HEK293 (cell line): ENCODE measurements at regions not wholly inside any gene's neighbourhood (a gene's known extent, or its start where the extent isn't known, plus 50 kb on each side); places are given as distances from the start of the nearest gene placed in this dataset.

Experiments used
- CTCF ChIP-seq: fragments of 450-650 bp; formaldehyde crosslinking; IDR thresholded peaks from 2 replicates; pipeline ENCODE4 v1.5.1; 2016; ENCODE audit warnings: missing biosample characterization, missing genetic modification characterization
- ZNF449 ChIP-seq: fragments of 450-650 bp; formaldehyde crosslinking; IDR thresholded peaks from 2 replicates; pipeline ENCODE4 v1.5.1; 2017; ENCODE audit warnings: missing biosample characterization, mild to moderate bottlenecking, missing genetic modification characterization, moderate library complexity
- ZNF513 ChIP-seq: fragments of 450-650 bp; IDR thresholded peaks from 2 replicates; pipeline ENCODE4 v1.5.1; 2018; ENCODE audit warnings: missing biosample characterization, missing genetic modification characterization

GRCh38 chr13:33624740-33625139 is 193.2 kb upstream of the RFC3 start:
- TF ChIP-seq CTCF (tag by site-specific recombination) = no peak
- no peak for TF ChIP-seq ZNF513 (tag by site-specific recombination)
- TF ChIP-seq ZNF449 = no peak
